Parathyroid adenoma (tissue), 2 donors: ENCODE measurements at regions not wholly inside any gene's neighbourhood (a gene's known extent, or its start where the extent isn't known, plus 50 kb on each side); places are given as distances from the start of the nearest gene placed in this dataset.

Experiments
- H2AFZ ChIP-seq: fragments of 300-600 bp; sonication (generic); one replicate; pipeline ENCODE4 v1.7.0; 2017; ENCODE audit warnings: antibody characterized with exemption, mild to moderate bottlenecking
- H3K27ac ChIP-seq: fragments of 300-600 bp; sonication (generic); one replicate; pipeline ENCODE4 v1.7.0; 2017
- H3K27me3 ChIP-seq: fragments of 300-600 bp; sonication (generic); one replicate; pipeline ENCODE4 v1.7.0; 2017; ENCODE audit warnings: low read length; ENCODE audit not compliant: control insufficient read depth, insufficient read depth
- H3K36me3 ChIP-seq: fragments of 300-600 bp; sonication (generic); one replicate; pipeline ENCODE4 v1.7.0; 2017; ENCODE audit warnings: low read length; ENCODE audit not compliant: control insufficient read depth, insufficient read depth
- H3K4me1 ChIP-seq: fragments of 300-600 bp; sonication (generic); one replicate; pipeline ENCODE4 v1.7.0; 2017; ENCODE audit warnings: control low read depth
- H3K4me2 ChIP-seq: fragments of 300-600 bp; sonication (generic); one replicate; pipeline ENCODE4 v1.7.0; 2017; ENCODE audit warnings: low read length
- H3K4me3 ChIP-seq: fragments of 300-600 bp; sonication (generic); one replicate; pipeline ENCODE4 v1.7.0; 2017; ENCODE audit warnings: low read depth, low read length
- H3K79me2 ChIP-seq: fragments of 300-600 bp; sonication (generic); one replicate; pipeline ENCODE4 v1.7.0; 2017; ENCODE audit warnings: control low read depth
- H3K9ac ChIP-seq: fragments of 300-600 bp; sonication (generic); one replicate; pipeline ENCODE4 v1.7.0; 2017; ENCODE audit warnings: mild to moderate bottlenecking
- H3K9me3 ChIP-seq: fragments of 300-600 bp; sonication (generic); one replicate; pipeline ENCODE4 v1.7.0; 2017; ENCODE audit warnings: low read length; ENCODE audit not compliant: control insufficient read depth
- CTCF ChIP-seq: fragments of 300-600 bp; sonication (generic); IDR thresholded peaks from one replicate; pipeline ENCODE4 v1.7.0; 2017; ENCODE audit warnings: antibody characterized with exemption, mild to moderate bottlenecking
- donor health status: primary hyperparathyroidism.

- TF ChIP-seq CTCF: no peak
- H3K4me2 ChIP-seq: no peak overlapping the region
- H2AFZ ChIP-seq: no peak overlapping the region
- no peak overlapping the region for H3K27ac ChIP-seq
- no peaks in the 10 kb centered on the region for H3K9me3 ChIP-seq
- H3K4me3 ChIP-seq: no peak overlapping the region
- H3K27me3 ChIP-seq: no peaks in the 10 kb centered on the region
- H3K79me2 ChIP-seq: no peaks in the 10 kb centered on the region
- H3K9ac ChIP-seq: no peak overlapping the region
- no peaks in the 10 kb centered on the region for H3K4me1 ChIP-seq
- no peaks in the 10 kb centered on the region for H3K36me3 ChIP-seq
Measured at GRCh38 chr14:43778937-43779639, 728.0 kb downstream of the FSCB start.

GRCh38 chr14:43778570-43778936 is 728.5 kb downstream of the FSCB start:
- Histone ChIP-seq H3K4me3 (no peak overlapping the region), H3K79me2 (no peaks in the 10 kb centered on the region), H3K36me3 (no peaks in the 10 kb centered on the region), H3K27ac (no peak overlapping the region), H3K9ac (no peak overlapping the region), H3K9me3 (no peaks in the 10 kb centered on the region), H3K4me1 (no peaks in the 10 kb centered on the region), H3K27me3 (no peaks in the 10 kb centered on the region), H2AFZ (no peak overlapping the region), H3K4me2 (no peak overlapping the region)
- TF ChIP-seq CTCF: no peak

- Histone ChIP-seq H3K4me2 (no peak overlapping the region), H3K79me2 (no peaks in the 10 kb centered on the region), H3K27ac (no peak overlapping the region), H3K9ac (no peak overlapping the region), H2AFZ (no peak overlapping the region), H3K36me3 (no peaks in the 10 kb centered on the region), H3K27me3 (no peaks in the 10 kb centered on the region), H3K9me3 (no peaks in the 10 kb centered on the region), H3K4me1 (no peaks in the 10 kb centered on the region), H3K4me3 (no peak overlapping the region)
- TF ChIP-seq CTCF: no peak
Measured at GRCh38 chr14:43765474-43765873, 741.6 kb downstream of the FSCB start.

- no peaks in the 10 kb centered on the region for H3K36me3 ChIP-seq
- no peaks in the 10 kb centered on the region for H3K9me3 ChIP-seq
- H3K4me2 ChIP-seq: no peak overlapping the region
- no peak overlapping the region for H3K4me3 ChIP-seq
- H3K9ac ChIP-seq: no peak overlapping the region
- no peak overlapping the region for H3K27ac ChIP-seq
- H3K79me2 ChIP-seq: no peaks in the 10 kb centered on the region
- no peaks in the 10 kb centered on the region for H3K4me1 ChIP-seq
- no peak for TF ChIP-seq CTCF
- no peak overlapping the region for H2AFZ ChIP-seq
- no peaks in the 10 kb centered on the region for H3K27me3 ChIP-seq
Measured at GRCh38 chr14:43764433-43764832, 742.6 kb downstream of the FSCB start.

- no peak overlapping the region for H3K4me3 ChIP-seq
- no peaks in the 10 kb centered on the region for H3K27me3 ChIP-seq
- H3K9me3 ChIP-seq: no peaks in the 10 kb centered on the region
- no peak overlapping the region for H3K4me2 ChIP-seq
- no peaks in the 10 kb centered on the region for H3K4me1 ChIP-seq
- no peak overlapping the region for H2AFZ ChIP-seq
- TF ChIP-seq CTCF: no peak
- H3K36me3 ChIP-seq: no peaks in the 10 kb centered on the region
- no peak overlapping the region for H3K9ac ChIP-seq
- no peaks in the 10 kb centered on the region for H3K79me2 ChIP-seq
- no peak overlapping the region for H3K27ac ChIP-seq
Measured at GRCh38 chr14:43755707-43756106, 751.4 kb downstream of the FSCB start.
